H4 (cell line): ENCODE measurements at regions not wholly inside any gene's neighbourhood (a gene's known extent, or its start where the extent isn't known, plus 50 kb on each side); places are given as distances from the start of the nearest gene placed in this dataset.
A peak's percentile ranks its signal among the peaks of the same experiment; 100 is the strongest.
"Not testable (repeated sequence)": the region's sequence is repeated elsewhere in the genome, so short reads cannot be mapped to it uniquely, and the experiment has no call there.

Experiments
- DNase-seq: peaks from one replicate; pipeline ENCODE4 v3.0.0-alpha.2; 2015; ENCODE audit warnings: low spot score

DNA sequence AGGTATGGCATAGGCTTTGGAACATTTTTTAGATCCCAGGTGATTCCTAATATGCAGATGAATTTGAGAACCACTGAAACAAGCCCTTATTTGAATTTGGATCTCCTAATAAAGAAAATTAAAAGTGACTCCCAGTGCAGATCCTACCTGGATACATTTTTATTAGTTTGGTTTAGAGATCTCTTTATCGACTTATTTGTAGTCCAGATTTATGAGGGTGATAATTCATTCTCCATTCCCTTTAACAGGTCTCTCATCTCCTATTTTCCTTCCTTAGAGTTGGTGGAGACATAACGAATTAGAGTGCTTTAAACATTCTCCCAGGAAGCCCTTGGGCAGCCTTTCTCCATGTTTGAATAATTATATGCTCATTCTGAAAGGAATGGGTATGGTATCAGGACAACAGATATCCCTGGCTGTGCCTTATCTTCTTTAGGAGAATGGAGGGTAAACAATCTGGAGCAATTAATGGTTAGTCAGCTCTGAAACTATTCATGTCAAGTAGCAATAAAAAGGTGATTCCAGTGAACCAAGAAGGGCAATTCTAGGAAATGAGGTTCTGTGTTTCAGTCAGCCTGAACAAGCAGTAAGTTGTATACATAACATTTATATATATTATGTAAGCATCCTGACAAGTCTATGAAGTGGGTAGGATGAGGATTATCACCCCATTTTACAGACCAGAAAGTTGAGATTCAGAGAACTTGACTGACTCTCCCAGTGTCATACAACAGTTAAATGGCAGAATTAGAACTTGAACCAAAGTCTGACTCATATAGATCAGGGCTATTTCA is 53.9 kb upstream of the RCE1 start:
- peak; percentile 27 for DNase-seq

GRCh38 chr11:66787934-66788758 is 55.1 kb upstream of the RCE1 start:
- no peak for DNase-seq

GRCh38 chr11:66784575-66784974 is 55.6 kb upstream of the SPTBN2 start:
- no peak for DNase-seq

DNA sequence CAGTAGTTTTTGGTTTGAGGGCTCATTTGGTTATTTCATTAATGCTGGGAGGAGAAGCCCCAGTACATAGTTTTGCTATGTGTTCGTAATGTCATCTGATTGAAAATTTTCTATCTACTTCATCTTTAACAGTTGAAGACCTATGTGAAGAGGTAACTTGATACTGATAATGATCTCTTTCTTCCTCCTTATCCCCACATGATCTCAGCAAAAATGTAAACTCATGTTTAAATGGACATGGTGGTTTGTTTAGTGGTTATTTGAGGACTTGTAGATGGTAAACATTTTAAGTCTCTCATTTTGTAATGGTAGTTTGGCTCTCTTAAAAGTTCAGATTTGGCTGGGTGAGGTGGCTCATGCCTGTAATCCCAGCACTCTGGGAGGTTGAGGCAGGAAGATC is 53.7 kb upstream of the SPTBN2 start:
- no peak for DNase-seq

GRCh38 chr11:66779651-66780050 is 50.6 kb upstream of the SPTBN2 start:
- DNase-seq = not testable (repeated sequence)
